ENCODE measurements at regions not wholly inside any gene's neighbourhood (a gene's known extent, or its start where the extent isn't known, plus 50 kb on each side); places are given as distances from the start of the nearest gene placed in this dataset.

- H3K27ac ChIP-seq (replicated peaks) = no peak overlapping the region
- no peaks in the 10 kb centered on the region for H3K27me3 ChIP-seq (ENCODE audit: insufficient read depth, poor library complexity, severe bottlenecking)
- no peak for DNase-seq (ENCODE audit: low read depth in 1 of 2, low spot score in 1 of 2)
- no peak overlapping the region for H3K4me3 ChIP-seq (replicated peaks; ENCODE audit: insufficient read depth, low read length)
- TF ChIP-seq POLR2AphosphoS5 (IDR thresholded peaks at IDR 0.05; ENCODE audit: low read depth) = no peak
- no peak for TF ChIP-seq CTCF (IDR thresholded peaks at IDR 0.05; ENCODE audit: insufficient read depth, low read length)
- no peak for TF ChIP-seq GABPA (IDR thresholded peaks at IDR 0.05; ENCODE audit: low read depth)
- TF ChIP-seq REST (IDR thresholded peaks at IDR 0.05; ENCODE audit: insufficient replicate concordance, low read depth) = no peak
- no peak for TF ChIP-seq SPI1 (IDR thresholded peaks at IDR 0.05; ENCODE audit: borderline replicate concordance, low read depth)
These were observed 296.3 kb upstream of the NMUR2 start for GRCh38 chr5:152701305-152701949.

GRCh38 chr5:152704286-152704685 lies 299.2 kb upstream of the NMUR2 start:
- H3K4me3 ChIP-seq (replicated peaks; ENCODE audit: insufficient read depth, low read length) = no peak overlapping the region

More at GRCh38 chr5:152704286-152704685, 299.2 kb upstream of the NMUR2 start:
- H3K27ac ChIP-seq (replicated peaks) = no peak overlapping the region
- DNase-seq (ENCODE audit: low read depth in 1 of 2, low spot score in 1 of 2) = no peak
- H3K27me3 ChIP-seq (ENCODE audit: insufficient read depth, poor library complexity, severe bottlenecking) = no peaks in the 10 kb centered on the region
- TF ChIP-seq POLR2AphosphoS5 (IDR thresholded peaks at IDR 0.05; ENCODE audit: low read depth) (no peak), REST (IDR thresholded peaks at IDR 0.05; ENCODE audit: insufficient replicate concordance, low read depth) (no peak), SPI1 (IDR thresholded peaks at IDR 0.05; ENCODE audit: borderline replicate concordance, low read depth) (no peak), CTCF (IDR thresholded peaks at IDR 0.05; ENCODE audit: insufficient read depth, low read length) (no peak), GABPA (IDR thresholded peaks at IDR 0.05; ENCODE audit: low read depth) (no peak)
